A673 (cell line): ENCODE measurements at regions not wholly inside any gene's neighbourhood (a gene's known extent, or its start where the extent isn't known, plus 50 kb on each side); places are given as distances from the start of the nearest gene placed in this dataset.

Source experiments
- BruUV-seq: library from RNA; stranded (reverse); fragments of 400-500 nt; replicated peaks from 2 replicates; lab custom pipeline; 2021; lab: Mats Ljungman, UMichigan
- CTCF ChIA-PET: fragments of 300-600 bp; sonication (Branson Sonifier 250); formaldehyde crosslinking; loops from one replicate; lab custom pipeline; 2022; ENCODE audit warnings: antibody characterized with exemption; lab: Charles Lee
- POLR2A ChIA-PET: fragments of 300-600 bp; sonication (Branson Sonifier 250); formaldehyde crosslinking; loops from one replicate; lab custom pipeline; 2022; ENCODE audit warnings: antibody characterized with exemption; ENCODE audit not compliant: low non-redundant PET; lab: Charles Lee
- DNase-seq: peaks from one replicate; pipeline ENCODE4 v3.0.0-alpha.2; 2015; ENCODE audit warnings: low spot score
- H3K27ac ChIP-seq: fragments of 200-600 bp; sonication (generic); 2 replicates; pipeline ENCODE4 v1.5.1; 2016; ENCODE audit warnings: mixed run types, low read depth, mild to moderate bottlenecking, mixed read lengths, antibody characterized with exemption, low read length; ENCODE audit not compliant: poor library complexity, severe bottlenecking
- H3K27me3 ChIP-seq: fragments of 200-600 bp; sonication (generic); replicated peaks from 2 replicates; pipeline ENCODE4 v1.6.1; 2017; ENCODE audit warnings: mixed run types, low read depth, mild to moderate bottlenecking, mixed read lengths, antibody characterized with exemption, low read length; ENCODE audit not compliant: insufficient read depth, poor library complexity
- H3K36me3 ChIP-seq: fragments of 200-600 bp; sonication (generic); 2 replicates; pipeline ENCODE4 v1.6.1; 2016; ENCODE audit warnings: mixed run types, mild to moderate bottlenecking, mixed read lengths, antibody characterized with exemption, low read length; ENCODE audit not compliant: insufficient read depth, poor library complexity, severe bottlenecking
- H3K4me1 ChIP-seq: fragments of 200-600 bp; sonication (generic); 2 replicates; pipeline ENCODE4 v1.6.1; 2017; ENCODE audit warnings: mixed run types, mild to moderate bottlenecking, mixed read lengths, antibody characterized with exemption, low read length; ENCODE audit not compliant: insufficient read depth, poor library complexity, severe bottlenecking
- H3K4me3 ChIP-seq: fragments of 200-600 bp; sonication (generic); 2 replicates; pipeline ENCODE4 v1.5.1; 2016; ENCODE audit warnings: low read depth, mixed run types, mild to moderate bottlenecking, mixed read lengths, low read length; ENCODE audit not compliant: poor library complexity, severe bottlenecking
- H3K9me3 ChIP-seq: fragments of 200-600 bp; sonication (generic); 2 replicates; pipeline ENCODE4 v1.6.1; 2016; ENCODE audit warnings: mixed run types, low read depth, mild to moderate bottlenecking, mixed read lengths, antibody characterized with exemption, low read length; ENCODE audit not compliant: poor library complexity, severe bottlenecking
- EZH2 ChIP-seq: fragments of 200-600 bp; sonication (generic); IDR thresholded peaks from 2 replicates; pipeline ENCODE4 v1.6.1; 2017; ENCODE audit warnings: borderline replicate concordance, low read depth, mild to moderate bottlenecking, mixed read lengths, antibody characterized with exemption, low read length; ENCODE audit not compliant: poor library complexity, severe bottlenecking
- intact Hi-C: fragments of 100-400 bp; cut with micrococcal nuclease; formaldehyde crosslinking; loops from one replicate; pipeline ENCODE4 v1.10.0; 2022; ENCODE audit not compliant: unreplicated experiment
- TF ChIP-seq, protein P1 (sequence below): fragments of 300-800, 200-600 bp; sonication (generic); conservative IDR thresholded peaks from 2 replicates; pipeline ENCODE4 v1.5.1; 2017; ENCODE audit warnings: low read depth, mild to moderate bottlenecking, antibody characterized with exemption, low read length, moderate library complexity, mixed read lengths

DNA sequence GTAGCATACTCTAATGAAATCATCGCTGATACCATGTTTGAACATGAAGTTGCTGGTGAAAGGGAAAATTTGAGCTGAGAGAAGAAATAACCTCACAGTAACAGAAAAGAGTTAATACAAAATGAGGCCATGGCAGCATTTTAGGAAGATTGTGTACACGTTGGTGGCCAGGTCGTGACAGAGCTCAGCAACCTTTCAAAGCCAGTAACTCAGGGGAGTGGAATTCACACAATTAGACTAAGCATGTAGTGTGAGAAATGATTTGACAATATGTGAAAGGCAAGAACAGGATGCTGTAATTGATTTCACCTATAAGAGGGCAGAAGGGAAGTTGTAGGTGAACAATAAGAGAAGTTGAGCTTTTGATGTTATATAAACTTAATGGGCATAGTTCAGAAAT is 246.3 kb downstream of the OGFRL1 start:
- Histone ChIP-seq H3K9me3 (no peaks in the 10 kb centered on the region), H3K4me3 (no peak overlapping the region), H3K4me1 (no peaks in the 10 kb centered on the region), H3K27ac (no peak overlapping the region), H3K27me3 (no peaks in the 10 kb centered on the region), H3K36me3 (no peaks in the 10 kb centered on the region)
- no TSS peak for BruUV-seq
- TF ChIP-seq, protein P1, sequence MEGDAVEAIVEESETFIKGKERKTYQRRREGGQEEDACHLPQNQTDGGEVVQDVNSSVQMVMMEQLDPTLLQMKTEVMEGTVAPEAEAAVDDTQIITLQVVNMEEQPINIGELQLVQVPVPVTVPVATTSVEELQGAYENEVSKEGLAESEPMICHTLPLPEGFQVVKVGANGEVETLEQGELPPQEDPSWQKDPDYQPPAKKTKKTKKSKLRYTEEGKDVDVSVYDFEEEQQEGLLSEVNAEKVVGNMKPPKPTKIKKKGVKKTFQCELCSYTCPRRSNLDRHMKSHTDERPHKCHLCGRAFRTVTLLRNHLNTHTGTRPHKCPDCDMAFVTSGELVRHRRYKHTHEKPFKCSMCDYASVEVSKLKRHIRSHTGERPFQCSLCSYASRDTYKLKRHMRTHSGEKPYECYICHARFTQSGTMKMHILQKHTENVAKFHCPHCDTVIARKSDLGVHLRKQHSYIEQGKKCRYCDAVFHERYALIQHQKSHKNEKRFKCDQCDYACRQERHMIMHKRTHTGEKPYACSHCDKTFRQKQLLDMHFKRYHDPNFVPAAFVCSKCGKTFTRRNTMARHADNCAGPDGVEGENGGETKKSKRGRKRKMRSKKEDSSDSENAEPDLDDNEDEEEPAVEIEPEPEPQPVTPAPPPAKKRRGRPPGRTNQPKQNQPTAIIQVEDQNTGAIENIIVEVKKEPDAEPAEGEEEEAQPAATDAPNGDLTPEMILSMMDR, result no peak
- no peak for TF ChIP-seq EZH2
- POLR2A ChIA-PET, result no interaction called here
- CTCF ChIA-PET, result no interaction called here
- intact Hi-C loops, result loop anchor here (2.0 to 5.0 kb wide), 2 partner anchors 550 to 1792 kb away; no protein-coding TSS in a partner anchor
- DNase-seq, result no peak

DNA sequence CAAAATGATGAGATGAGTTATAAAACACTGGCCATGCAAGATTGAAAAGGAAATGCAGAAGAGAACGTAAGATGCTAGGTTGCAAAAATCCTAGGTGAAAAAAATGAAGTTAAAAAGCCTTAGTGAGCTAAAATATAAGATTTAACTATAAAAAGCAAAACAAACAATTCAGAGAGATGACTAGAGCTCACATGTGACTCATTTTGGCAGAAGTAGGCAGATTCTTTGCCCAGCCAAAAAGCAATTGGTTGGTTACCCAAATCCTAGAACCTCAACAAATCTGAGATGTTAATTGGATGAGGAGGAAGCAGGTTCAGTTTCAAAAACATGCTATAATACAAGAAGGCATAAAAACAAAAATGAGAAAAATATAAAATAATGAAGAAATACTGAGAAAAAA is 249.1 kb downstream of the OGFRL1 start:
- POLR2A ChIA-PET, result no interaction called here
- Histone ChIP-seq H3K4me3 (no peak overlapping the region), H3K9me3 (no peaks in the 10 kb centered on the region), H3K36me3 (no peaks in the 10 kb centered on the region), H3K27ac (no peak overlapping the region), H3K27me3 (no peaks in the 10 kb centered on the region), H3K4me1 (no peaks in the 10 kb centered on the region)
- BruUV-seq, result no TSS peak
- CTCF ChIA-PET, result no interaction called here
- intact Hi-C loops, result no loop called here
- DNase-seq, result no peak
- no peak for TF ChIP-seq EZH2
- TF ChIP-seq, protein P1, result no peak

DNA sequence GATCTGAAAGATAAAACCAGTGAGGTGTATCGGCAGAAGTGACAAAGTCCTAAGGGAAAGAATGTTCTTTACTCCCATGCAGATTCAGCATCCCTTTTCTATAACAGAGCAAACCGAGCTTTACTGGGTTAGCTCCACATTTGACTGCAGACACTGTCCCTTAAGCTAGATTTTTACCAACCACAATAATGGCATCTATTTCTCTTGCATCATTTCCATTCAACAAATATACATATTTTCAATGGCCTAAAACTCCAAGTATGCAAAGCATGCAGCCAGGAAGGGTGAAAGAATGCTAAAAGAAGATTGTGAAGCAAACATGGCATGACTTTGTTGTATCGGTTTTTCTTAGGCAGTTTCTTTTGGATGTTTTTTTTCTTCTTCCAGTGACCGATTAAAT is 255.4 kb downstream of the OGFRL1 start:
- no peaks in the 10 kb centered on the region for H3K9me3 ChIP-seq
- ChIA-PET POLR2A (no interaction called here), CTCF (no interaction called here)
- no peaks in the 10 kb centered on the region for H3K4me1 ChIP-seq
- no TSS peak for BruUV-seq
- no peak for DNase-seq
- no peaks in the 10 kb centered on the region for H3K27me3 ChIP-seq
- no peak overlapping the region for H3K27ac ChIP-seq
- intact Hi-C loops, result no loop called here
- no peak overlapping the region for H3K4me3 ChIP-seq
- no peaks in the 10 kb centered on the region for H3K36me3 ChIP-seq
- TF ChIP-seq EZH2, result no peak
- TF ChIP-seq, protein P1, result no peak
